Stimulated activated CD4-positive, alpha-beta T cell treated with anti-CD3 and anti-CD28 coated beads, Interleukin-4, amount 100 ng/mL, for 4 hours (primary cell): ENCODE measurements at regions not wholly inside any gene's neighbourhood (a gene's known extent, or its start where the extent isn't known, plus 50 kb on each side); places are given as distances from the start of the nearest gene placed in this dataset.

Experiments used
- DNase-seq, 2 experiments: peaks; one replicate each; pipeline ENCODE4 v3.0.0-alpha.2; 2020

DNA sequence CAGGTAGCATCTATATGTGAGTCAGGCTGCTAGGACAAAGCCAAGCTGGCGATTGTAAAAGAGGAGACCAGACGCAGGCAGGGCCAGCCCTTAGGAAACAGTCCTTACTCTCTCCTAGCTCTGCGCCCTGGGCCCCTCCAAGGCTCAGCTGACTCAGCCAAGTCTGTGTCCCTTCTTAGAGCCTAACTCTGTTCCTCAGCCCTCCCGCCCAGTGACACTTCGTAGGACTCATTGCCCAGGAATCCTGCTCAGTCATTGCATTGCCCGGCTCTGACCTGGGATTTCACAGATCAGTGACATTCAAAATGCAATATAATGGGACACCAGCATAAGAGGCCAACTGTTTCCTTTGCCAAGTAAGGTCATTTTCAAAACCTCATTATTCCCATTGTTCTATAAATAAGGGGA, 244.2 kb downstream of the TLE3 start:
- DNase-seq, result no peak

DNA sequence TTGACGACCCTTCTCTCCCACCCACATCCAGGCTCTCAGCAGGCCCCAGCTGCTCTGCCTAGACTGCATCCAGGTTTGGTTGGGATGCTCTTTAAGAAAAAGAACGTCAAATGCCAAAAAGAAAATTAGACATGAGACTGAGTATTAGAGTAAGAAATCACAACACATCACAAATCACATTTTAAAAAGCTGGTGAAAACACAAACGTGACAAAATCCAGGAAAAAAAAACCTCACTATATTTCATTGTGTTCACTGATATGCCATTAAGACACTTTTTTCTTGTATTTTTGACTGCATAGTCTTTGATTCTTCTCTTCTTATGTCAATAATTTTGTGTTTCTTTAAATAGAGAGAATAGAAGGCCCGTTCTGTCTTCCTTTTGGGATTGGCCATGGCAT, 243.7 kb downstream of the TLE3 start:
- DNase-seq, result no peak

- DNase-seq, result no peak
Measured at GRCh38 chr15:69854521-69855181, 243.1 kb downstream of the TLE3 start.

DNA sequence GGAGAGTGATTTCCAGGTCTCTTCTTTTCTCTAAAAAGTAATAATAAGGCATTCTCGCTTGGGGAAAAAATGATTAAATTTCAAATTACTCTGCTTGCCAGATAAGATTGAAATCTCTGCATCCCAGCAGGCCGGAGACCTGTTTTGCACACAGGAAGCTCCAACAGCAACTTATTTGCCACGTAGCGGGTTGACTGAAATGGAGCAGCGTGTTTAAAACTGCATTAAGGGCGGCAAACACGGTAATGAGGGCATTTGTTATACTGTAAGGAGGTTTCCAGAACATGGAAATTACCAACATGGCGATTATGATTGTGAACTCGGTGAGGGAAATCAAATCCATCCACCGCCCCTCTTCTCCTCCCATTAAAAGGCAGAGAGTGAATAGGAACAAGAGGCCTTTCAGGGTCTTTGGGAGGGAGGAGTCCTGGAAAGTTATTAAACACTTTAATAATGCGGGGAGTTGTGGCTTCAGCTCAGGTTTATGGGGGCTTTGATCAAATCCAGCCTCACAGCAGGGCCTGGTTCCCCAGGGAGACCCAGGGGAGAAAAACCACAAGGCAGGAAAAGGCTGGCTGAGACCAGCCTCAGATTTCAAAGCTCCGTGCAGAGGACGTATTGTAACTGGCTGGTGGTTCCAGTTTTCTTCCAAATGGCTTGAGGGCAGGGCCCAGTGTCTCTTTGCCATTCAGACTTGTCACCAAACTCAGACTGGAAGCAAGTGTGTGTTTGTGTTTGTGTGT, 242.3 kb downstream of the TLE3 start:
- no peak for DNase-seq

DNA sequence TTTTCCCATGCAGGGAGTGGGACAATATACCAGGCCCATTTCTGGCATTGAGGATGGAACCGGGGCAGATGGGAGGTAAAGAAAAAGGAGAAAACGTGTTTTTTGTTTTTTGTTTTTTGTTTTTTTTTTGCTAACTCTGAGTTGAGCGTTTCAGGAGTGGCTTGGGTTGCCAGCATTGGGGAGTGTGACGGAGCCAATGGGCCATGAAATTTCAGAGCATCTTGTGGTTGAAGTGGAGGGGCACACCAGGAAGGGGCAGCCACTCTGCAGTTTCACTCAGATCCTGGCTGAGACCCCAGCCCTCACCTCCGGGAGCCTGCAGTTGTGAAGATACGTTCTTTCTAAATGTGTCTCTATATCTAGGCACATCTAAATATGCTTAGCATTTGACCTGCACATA, 240.5 kb downstream of the TLE3 start:
- no peak for DNase-seq

- DNase-seq, result no peak
Measured at GRCh38 chr15:69857686-69858391, 239.9 kb downstream of the TLE3 start.

GRCh38 chr15:69858456-69858855, 239.3 kb downstream of the TLE3 start:
- no peak for DNase-seq

DNA sequence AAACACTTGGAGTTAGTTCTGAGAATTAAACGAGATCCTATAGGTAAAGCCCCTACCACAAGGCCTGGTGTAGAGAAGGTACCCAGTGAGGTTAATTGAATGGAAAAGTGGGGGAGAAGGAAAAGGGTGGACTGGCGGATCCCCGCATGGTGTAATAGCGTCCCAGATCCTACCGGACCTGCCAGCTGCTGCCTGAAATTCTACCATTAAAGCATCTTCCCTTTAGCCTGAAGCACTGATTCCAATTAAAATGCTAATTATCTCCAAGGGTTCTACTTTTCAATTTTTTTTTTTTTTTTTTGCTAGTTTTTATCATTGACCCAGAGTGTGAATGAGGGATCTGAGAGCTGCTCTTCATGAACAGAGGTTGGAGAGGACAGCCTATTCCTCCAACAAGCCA, 237.9 kb downstream of the TLE3 start:
- DNase-seq, result no peak

- no peak for DNase-seq
Measured at GRCh38 chr15:69860321-69860720, 237.4 kb downstream of the TLE3 start.

GRCh38 chr15:69860921-69861320, 236.8 kb downstream of the TLE3 start:
- DNase-seq, result no peak

DNA sequence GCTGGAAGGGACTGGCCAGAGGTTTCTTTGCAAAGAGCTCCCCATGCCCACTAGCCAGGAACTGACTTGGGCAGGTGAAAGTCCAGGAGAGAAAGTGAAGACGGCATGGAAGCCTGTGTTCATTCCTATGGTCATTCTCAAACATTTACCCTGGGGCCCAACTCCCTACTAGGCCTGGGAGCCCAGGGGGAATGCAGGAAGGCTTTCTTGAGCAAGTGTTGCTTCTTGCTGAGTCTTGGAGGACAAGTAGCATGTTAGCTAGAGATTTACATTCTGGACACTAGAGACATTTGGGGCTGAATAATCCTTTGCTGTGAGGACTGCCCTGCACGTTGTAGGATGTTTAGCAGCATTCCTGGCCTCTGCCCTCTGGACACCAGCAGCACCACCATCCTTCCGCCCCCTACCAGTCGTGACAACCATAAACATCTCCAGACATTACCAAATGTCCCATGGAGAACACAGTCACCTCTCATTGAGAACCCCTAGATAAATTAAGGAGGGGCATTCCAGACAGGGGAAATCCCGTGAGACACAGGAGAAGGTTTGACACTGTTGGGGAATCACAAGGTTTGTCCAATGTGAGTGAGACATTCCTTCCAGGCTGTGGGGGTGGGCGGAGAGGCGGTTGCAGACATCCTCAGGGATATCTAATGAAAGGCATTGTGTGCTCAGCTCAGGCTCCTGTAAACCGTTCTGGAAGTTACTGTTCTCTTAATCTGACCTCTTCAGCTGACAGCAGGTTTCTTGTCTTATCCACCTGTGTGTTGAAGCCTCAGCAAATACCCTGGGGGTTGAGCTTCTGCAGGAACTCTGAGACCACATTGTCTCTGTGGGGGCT, 236.2 kb downstream of the TLE3 start:
- DNase-seq, result no peak

DNA sequence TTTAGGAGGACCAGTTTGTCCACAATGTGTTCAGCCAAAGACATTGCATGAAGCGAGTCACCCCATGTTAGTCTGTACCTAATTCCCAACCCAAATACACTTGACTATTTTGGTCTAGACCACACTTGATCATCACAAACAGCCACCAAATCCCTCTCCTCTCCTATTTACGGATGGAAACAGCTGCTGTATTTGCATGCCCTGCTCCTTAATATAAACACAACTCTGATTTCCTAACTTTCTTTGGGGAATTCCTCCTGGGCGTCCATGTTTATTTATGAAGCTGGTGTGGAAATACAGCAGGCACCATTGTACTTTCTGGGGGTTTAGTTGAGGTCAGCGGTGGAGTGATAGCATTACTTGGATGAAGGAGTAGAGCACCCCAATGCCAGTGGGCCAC, 235.2 kb downstream of the TLE3 start:
- DNase-seq, result no peak

GRCh38 chr15:69863446-69863845, 234.3 kb downstream of the TLE3 start:
- no peak for DNase-seq

DNA sequence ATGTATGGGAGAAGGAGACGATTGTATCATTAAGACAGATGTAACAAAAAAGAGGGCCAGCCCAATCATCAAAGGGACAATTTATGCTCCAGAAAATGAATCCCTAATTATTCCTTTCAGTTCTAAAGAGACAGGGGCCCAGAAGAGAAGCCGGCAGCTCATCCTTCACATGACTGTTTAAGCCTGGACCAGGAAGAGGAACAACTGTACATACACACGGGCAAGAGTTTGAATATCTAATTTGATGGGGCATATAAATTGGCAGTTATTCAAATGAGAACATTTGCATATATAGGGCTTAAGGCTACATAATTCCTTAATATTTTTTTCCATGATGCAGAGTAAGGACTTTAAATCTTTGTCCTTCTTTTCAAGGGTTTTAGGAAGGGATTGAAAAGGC, 232.3 kb downstream of the TLE3 start:
- no peak for DNase-seq

- no peak for DNase-seq
Measured at GRCh38 chr15:69868756-69869155, 229.0 kb downstream of the TLE3 start.

GRCh38 chr15:69869291-69869690, 228.4 kb downstream of the TLE3 start:
- DNase-seq, result no peak

DNA sequence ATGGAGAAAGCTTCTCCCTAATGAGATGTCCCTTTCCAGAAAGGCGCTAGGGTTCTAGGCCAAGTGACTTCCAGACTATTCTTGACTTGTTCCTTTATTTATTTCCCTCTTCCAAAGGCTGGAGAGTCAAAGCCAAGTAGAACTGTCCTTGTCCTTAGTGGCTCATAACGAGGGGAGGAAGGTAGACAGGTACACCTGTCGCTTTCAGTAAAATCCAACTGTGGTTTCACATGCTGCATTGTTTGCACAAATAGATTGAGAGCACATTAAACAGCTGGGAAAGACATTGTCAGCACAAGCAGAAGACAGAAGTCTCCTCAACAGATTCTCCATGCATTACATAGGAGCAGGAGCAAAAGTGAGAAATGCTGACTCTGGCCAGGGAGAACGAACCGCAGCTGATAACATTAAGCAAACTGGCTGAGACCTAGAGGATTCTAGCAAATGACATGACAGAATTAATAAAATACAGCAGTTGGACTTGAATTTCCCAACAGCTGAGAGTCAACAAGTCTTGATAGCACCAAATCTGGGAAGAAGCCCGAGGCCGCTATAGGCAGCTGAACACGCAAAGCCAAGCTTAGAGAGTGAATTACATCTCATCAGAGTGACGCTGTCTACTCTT, 227.7 kb downstream of the TLE3 start:
- DNase-seq, result no peak

- no peak for DNase-seq
Measured at GRCh38 chr15:69871511-69872134, 226.1 kb downstream of the TLE3 start.

- DNase-seq, result no peak
Measured at GRCh38 chr15:69873807-69874206, 223.9 kb downstream of the TLE3 start.

- DNase-seq, result no peak
Measured at GRCh38 chr15:69874321-69874720, 223.4 kb downstream of the TLE3 start.

- no peak for DNase-seq
Measured at GRCh38 chr15:69876064-69876940, 221.4 kb downstream of the TLE3 start.
